ENCODE measurements at regions not wholly inside any gene's neighbourhood (a gene's known extent, or its start where the extent isn't known, plus 50 kb on each side); places are given as distances from the start of the nearest gene placed in this dataset.

DNA sequence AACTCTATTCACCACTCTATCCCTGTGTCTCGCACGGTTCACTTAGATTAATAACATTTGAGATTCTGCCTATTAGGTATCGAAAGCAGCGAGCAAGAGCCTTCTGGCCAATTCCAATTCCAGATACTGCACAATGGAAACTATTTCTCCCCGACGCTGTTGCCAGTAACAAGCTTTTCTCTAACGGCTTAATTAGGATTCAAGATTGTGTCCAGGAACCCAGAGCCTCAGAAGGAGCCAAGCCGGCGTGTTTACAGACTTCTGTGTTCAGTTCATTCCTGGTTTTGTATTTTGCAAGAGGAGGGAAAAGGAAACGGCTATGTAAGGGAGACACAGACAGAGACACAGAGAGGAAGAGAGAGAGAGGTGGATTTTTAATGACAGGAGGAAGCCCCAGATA lies 185.6 kb downstream of the DICER1 start:
- ATAC-seq, result peak; percentile 52 to 65
- H3K27ac ChIP-seq, result peak overlapping the region; percentile 46 to 71 (median 56)
- no peak overlapping the region for H3K4me3 ChIP-seq
- intact Hi-C loops (cut with DNase I; ENCODE audit: low total_unique reads), result no loop called here
- DNase-seq, result peak; percentile 17 to 42
- TF ChIP-seq POLR2A (IDR thresholded peaks at IDR 0.05), result no peak
- TF ChIP-seq, protein P1, sequence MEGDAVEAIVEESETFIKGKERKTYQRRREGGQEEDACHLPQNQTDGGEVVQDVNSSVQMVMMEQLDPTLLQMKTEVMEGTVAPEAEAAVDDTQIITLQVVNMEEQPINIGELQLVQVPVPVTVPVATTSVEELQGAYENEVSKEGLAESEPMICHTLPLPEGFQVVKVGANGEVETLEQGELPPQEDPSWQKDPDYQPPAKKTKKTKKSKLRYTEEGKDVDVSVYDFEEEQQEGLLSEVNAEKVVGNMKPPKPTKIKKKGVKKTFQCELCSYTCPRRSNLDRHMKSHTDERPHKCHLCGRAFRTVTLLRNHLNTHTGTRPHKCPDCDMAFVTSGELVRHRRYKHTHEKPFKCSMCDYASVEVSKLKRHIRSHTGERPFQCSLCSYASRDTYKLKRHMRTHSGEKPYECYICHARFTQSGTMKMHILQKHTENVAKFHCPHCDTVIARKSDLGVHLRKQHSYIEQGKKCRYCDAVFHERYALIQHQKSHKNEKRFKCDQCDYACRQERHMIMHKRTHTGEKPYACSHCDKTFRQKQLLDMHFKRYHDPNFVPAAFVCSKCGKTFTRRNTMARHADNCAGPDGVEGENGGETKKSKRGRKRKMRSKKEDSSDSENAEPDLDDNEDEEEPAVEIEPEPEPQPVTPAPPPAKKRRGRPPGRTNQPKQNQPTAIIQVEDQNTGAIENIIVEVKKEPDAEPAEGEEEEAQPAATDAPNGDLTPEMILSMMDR (IDR thresholded peaks at IDR 0.05 in 4 of 5, conservative IDR thresholded peaks at IDR 0.05 in 1 of 5), result no peak
- H3K9me3 ChIP-seq, result no peaks in the 10 kb centered on the region
- H3K27me3 ChIP-seq, result no peaks in the 10 kb centered on the region
- in situ Hi-C loops (cut with MboI; ENCODE audit: low sequenced_read_pairs in 4 of 4), result no loop called here
- peaks cover 0 to 4% of the 10 kb centered on the region in 2 donors for H3K4me1 ChIP-seq
- no peaks in the 10 kb centered on the region for H3K36me3 ChIP-seq

DNA sequence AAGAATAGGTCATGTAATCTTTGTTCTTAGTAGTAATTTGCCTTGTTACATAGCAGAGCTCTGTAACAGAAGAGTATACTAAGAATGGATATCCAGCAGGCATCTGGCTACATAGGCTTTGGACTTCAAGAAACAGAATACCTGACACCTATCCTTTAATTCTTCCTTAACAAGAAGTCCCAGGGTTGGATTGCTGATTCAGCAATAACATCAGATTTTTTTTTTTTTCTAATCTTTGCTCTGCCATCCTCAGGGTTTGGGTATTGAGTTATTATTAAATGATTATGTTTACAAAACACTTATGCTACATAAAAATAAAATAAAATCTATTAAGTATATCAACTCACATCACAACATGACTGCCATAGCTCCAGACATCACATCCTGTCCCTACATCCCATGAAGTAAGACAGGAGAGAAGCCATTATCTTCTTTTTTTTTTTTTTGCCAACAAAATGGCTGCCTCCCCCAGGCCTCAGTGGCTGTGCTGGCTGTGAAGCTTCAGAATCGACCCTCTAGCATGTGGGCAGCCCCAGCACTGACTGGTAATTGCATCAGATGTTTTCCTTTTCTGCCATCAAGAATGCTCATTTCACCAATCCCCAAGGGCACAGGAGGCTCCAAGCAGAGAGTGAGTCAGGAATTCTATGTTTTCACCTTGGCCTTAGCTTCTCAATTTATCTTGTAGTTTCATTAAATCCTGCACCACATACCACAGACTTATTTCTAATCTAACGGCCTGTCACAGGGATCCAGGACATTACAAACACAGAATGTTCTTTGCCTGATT lies 186.2 kb downstream of the DICER1 start:
- intact Hi-C loops (cut with DNase I; ENCODE audit: low total_unique reads), result no loop called here
- peaks cover 0 to 4% of the 10 kb centered on the region in 2 donors for H3K4me1 ChIP-seq
- H3K4me3 ChIP-seq, result no peak overlapping the region
- no peaks in the 10 kb centered on the region for H3K27me3 ChIP-seq
- in situ Hi-C loops (cut with MboI; ENCODE audit: low sequenced_read_pairs in 4 of 4), result no loop called here
- H3K36me3 ChIP-seq, result no peaks in the 10 kb centered on the region
- no peaks in the 10 kb centered on the region for H3K9me3 ChIP-seq
- ATAC-seq, result peak; percentile 28 to 36
- TF ChIP-seq, protein P1 (IDR thresholded peaks at IDR 0.05 in 4 of 5, conservative IDR thresholded peaks at IDR 0.05 in 1 of 5), result no peak
- TF ChIP-seq POLR2A (IDR thresholded peaks at IDR 0.05), result no peak
- peak overlapping the region; percentile 46 to 71 (median 56) for H3K27ac ChIP-seq
- DNase-seq, result peak in 1 of 2 donors; percentile 30

DNA sequence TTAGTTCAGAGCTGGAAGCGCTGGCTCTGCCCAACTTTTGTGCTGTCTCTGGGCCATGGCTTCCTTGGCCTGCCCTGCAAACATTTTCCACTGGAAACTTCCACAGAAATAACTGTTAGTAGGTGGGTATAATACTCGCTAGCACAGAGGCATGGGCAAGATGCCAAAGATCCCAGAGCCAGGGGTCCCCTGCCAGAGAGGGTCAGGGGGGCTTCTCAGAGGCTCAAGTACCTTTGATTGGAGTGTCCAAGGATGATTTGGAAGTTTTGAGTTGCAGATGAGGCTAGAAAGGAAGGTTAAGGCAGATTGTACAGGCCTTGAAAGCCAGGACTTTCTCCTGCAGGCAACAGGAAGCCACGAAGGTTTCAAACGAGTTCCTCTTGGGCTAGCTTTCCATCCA lies 187.6 kb downstream of the DICER1 start:
- no peaks in the 10 kb centered on the region for H3K36me3 ChIP-seq
- H3K27me3 ChIP-seq, result no peaks in the 10 kb centered on the region
- intact Hi-C loops (cut with DNase I; ENCODE audit: low total_unique reads), result no loop called here
- in situ Hi-C loops (cut with MboI; ENCODE audit: low sequenced_read_pairs in 4 of 4), result no loop called here
- H3K4me1 ChIP-seq, result peaks cover 0 to 3% of the 10 kb centered on the region in 2 donors
- ATAC-seq, result no peak
- H3K9me3 ChIP-seq, result no peaks in the 10 kb centered on the region
- H3K27ac ChIP-seq, result no peak overlapping the region
- no peak overlapping the region for H3K4me3 ChIP-seq
- DNase-seq, result no peak
- no peak for TF ChIP-seq POLR2A (IDR thresholded peaks at IDR 0.05)
- TF ChIP-seq, protein P1 (IDR thresholded peaks at IDR 0.05 in 4 of 5, conservative IDR thresholded peaks at IDR 0.05 in 1 of 5), result no peak

DNA sequence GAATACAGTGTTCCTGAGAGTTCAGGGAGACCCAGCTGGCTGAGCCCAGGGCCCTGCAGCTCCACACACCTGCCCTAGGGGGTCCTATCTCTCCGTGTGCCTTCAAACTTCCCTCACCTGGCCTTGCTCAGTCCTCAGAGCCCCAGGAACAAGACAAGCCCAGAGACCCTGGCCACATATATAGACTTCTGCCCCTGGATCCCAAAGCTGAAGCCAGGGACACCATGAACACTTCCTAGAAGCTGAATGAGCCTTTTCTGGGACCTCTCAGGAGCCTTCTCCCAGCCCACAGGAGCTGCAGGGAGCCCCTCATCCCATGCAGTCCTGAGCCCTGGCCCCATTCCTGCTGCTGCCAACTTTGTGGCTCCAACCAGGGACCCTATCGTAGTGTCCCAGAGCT lies 190.5 kb downstream of the DICER1 start:
- ATAC-seq (no peak), DNase-seq (no peak)
- no peaks in the 10 kb centered on the region for H3K27me3 ChIP-seq
- no peak overlapping the region for H3K4me3 ChIP-seq
- TF ChIP-seq POLR2A (IDR thresholded peaks at IDR 0.05), result no peak
- TF ChIP-seq, protein P1 (IDR thresholded peaks at IDR 0.05 in 4 of 5, conservative IDR thresholded peaks at IDR 0.05 in 1 of 5), result no peak
- no peaks in the 10 kb centered on the region for H3K4me1 ChIP-seq
- no peaks in the 10 kb centered on the region for H3K9me3 ChIP-seq
- in situ Hi-C loops (cut with MboI; ENCODE audit: low sequenced_read_pairs in 4 of 4) (no loop called here), intact Hi-C loops (cut with DNase I; ENCODE audit: low total_unique reads) (no loop called here)
- H3K36me3 ChIP-seq, result no peaks in the 10 kb centered on the region
- H3K27ac ChIP-seq, result no peak overlapping the region

All from gastrocnemius medialis (tissue), 4 donors.